Ovary (tissue), 7 donors: ENCODE measurements at regions not wholly inside any gene's neighbourhood (a gene's known extent, or its start where the extent isn't known, plus 50 kb on each side); places are given as distances from the start of the nearest gene placed in this dataset.

ENCODE experiments used
- DNase-seq, 5 donors: peaks; one replicate each; pipeline ENCODE4 v3.0.0-alpha.2; 2019 to 2020
- H3K27ac ChIP-seq, 2 donors: fragments of 200-600 bp; one replicate each; pipeline versions ENCODE4 v1.5.1 to v1.8.0; 2019 to 2022
- H3K27me3 ChIP-seq: fragments of 200-600 bp; one replicate; pipeline ENCODE4 v1.8.0; 2022
- H3K36me3 ChIP-seq: fragments of 200-600 bp; sonication (generic); one replicate; pipeline ENCODE4 v1.5.1; 2019
- H3K4me1 ChIP-seq: one replicate; pipeline ENCODE4 v1.8.1; 2013; ENCODE audit warnings: mild to moderate bottlenecking, moderate library complexity; ENCODE audit not compliant: insufficient read depth
- H3K4me3 ChIP-seq: fragments of 200-600 bp; sonication (generic); one replicate; pipeline ENCODE4 v1.5.1; 2017
- H3K9me3 ChIP-seq, 2 donors: fragments of 200-600 bp in 1 of 2; sonication (generic) in 1 of 2; one replicate each; pipeline versions ENCODE4 v1.5.1 to v1.8.1; 2013 to 2019; ENCODE audit warnings: mild to moderate bottlenecking in 1 of 2, moderate library complexity in 1 of 2
- CTCF ChIP-seq, 3 donors: fragments of 450-650 bp in 2 of 3; fragments of 200-600 bp in 1 of 3; IDR thresholded peaks; one replicate each; pipeline versions ENCODE4 v1.5.1 to v1.8.0; 2016 to 2022; ENCODE audit warnings: antibody characterized with exemption in 3 of 3, mild to moderate bottlenecking in 1 of 3
- EP300 ChIP-seq: sonication (generic); formaldehyde crosslinking; IDR thresholded peaks from one replicate; pipeline ENCODE4 v1.6.1; 2017; ENCODE audit warnings: antibody characterized with exemption
- POLR2A ChIP-seq: fragments of 450-650 bp; IDR thresholded peaks from one replicate; pipeline ENCODE4 v1.6.1; 2017; ENCODE audit warnings: antibody characterized with exemption, mild to moderate bottlenecking, moderate library complexity
- WGBS, 3 donors: extraction: QIAGEN DNeasy Blood & Tissue Kit in 1 of 3; methylation state at CpG; one replicate each; pipeline versions ENCODE4 v1.1.5 to v1.1.7; 2013 to 2017; 5-methylcytosine and 5-hydroxymethylcytosine counted together
- intact Hi-C, 4 donors: fragments of 100-400 bp; cut with DNase I; formaldehyde crosslinking; loops; one replicate each; pipeline versions ENCODE4 v1.11.0 to v1.15.1; 2022 to 2023
- donor health status: DM: no; HTN: no; CAD: no; lungs with moderate emphysema.
- donor health status: DM: no; HTN: no; CAD: no.
- donor health status: Bipolar disorder and iron deficiency.
- donor health status: DM: no; HTN: no; CAD: no.
- donor health status: DM: yes; HTN: yes; CAD: no.

- intact Hi-C loops = no loop called here
- 57 to 70% (median 70%) methylated on average over 1 of the region's 1 CpG for WGBS, 3 donors
These were observed 55.2 kb downstream of the GCC1 start for GRCh38 chr7:127530148-127530547.

GRCh38 chr7:127527561-127527960, 57.8 kb downstream of the GCC1 start:
- H3K4me1 ChIP-seq = no peaks in the 10 kb centered on the region
- WGBS, 3 donors = 49 to 63% (median 53%) methylated on average over 4 of the region's 4 CpGs
- no peak for DNase-seq
- TF ChIP-seq EP300 = no peak
- no peak for TF ChIP-seq POLR2A
- no peak for TF ChIP-seq CTCF (IDR thresholded peaks at IDR 0.05)
- no peaks in the 10 kb centered on the region for H3K36me3 ChIP-seq
- intact Hi-C loops = no loop called here
- no peak overlapping the region for H3K27ac ChIP-seq
- no peak overlapping the region for H3K4me3 ChIP-seq
- no peaks in the 10 kb centered on the region for H3K9me3 ChIP-seq
- no peaks in the 10 kb centered on the region for H3K27me3 ChIP-seq

More at GRCh38 chr7:127530148-127530547, 55.2 kb downstream of the GCC1 start:
- Histone ChIP-seq H3K4me1 (no peaks in the 10 kb centered on the region), H3K9me3 (no peaks in the 10 kb centered on the region), H3K27me3 (no peaks in the 10 kb centered on the region), H3K4me3 (no peak overlapping the region), H3K27ac (no peak overlapping the region), H3K36me3 (no peaks in the 10 kb centered on the region)
- DNase-seq = no peak
- no peak for TF ChIP-seq CTCF (IDR thresholded peaks at IDR 0.05)
- no peak for TF ChIP-seq EP300
- no peak for TF ChIP-seq POLR2A

- 35 to 49% (median 45%) methylated on average over 5 of the region's 5 CpGs for WGBS, 3 donors
- DNase-seq = no peak
- no peaks in the 10 kb centered on the region for H3K9me3 ChIP-seq
- no peaks in the 10 kb centered on the region for H3K27me3 ChIP-seq
- H3K36me3 ChIP-seq = no peaks in the 10 kb centered on the region
- no peaks in the 10 kb centered on the region for H3K4me1 ChIP-seq
- intact Hi-C loops = no loop called here
- no peak overlapping the region for H3K27ac ChIP-seq
- no peak for TF ChIP-seq POLR2A
- TF ChIP-seq EP300 = no peak
- no peak for TF ChIP-seq CTCF (IDR thresholded peaks at IDR 0.05)
- no peak overlapping the region for H3K4me3 ChIP-seq
These were observed 59.4 kb downstream of the GCC1 start for GRCh38 chr7:127525866-127526480.

GRCh38 chr7:127516320-127516719, 69.1 kb downstream of the GCC1 start:
- Histone ChIP-seq H3K4me1 (no peaks in the 10 kb centered on the region), H3K27me3 (no peaks in the 10 kb centered on the region), H3K9me3 (no peaks in the 10 kb centered on the region), H3K36me3 (no peaks in the 10 kb centered on the region), H3K4me3 (no peak overlapping the region), H3K27ac (no peak overlapping the region)
- TF ChIP-seq EP300 = no peak
- TF ChIP-seq CTCF (IDR thresholded peaks at IDR 0.05) = no peak
- no peak for TF ChIP-seq POLR2A
- intact Hi-C loops = loop anchor here in 1 of 4 donors (10.0 kb wide), 1 partner anchor 172 kb away; no protein-coding TSS in a partner anchor
- DNase-seq = no peak
- 49 to 65% (median 60%) methylated on average over 2 of the region's 2 CpGs for WGBS, 3 donors
